ENCODE measurements at regions not wholly inside any gene's neighbourhood (a gene's known extent, or its start where the extent isn't known, plus 50 kb on each side); places are given as distances from the start of the nearest gene placed in this dataset.

DNA sequence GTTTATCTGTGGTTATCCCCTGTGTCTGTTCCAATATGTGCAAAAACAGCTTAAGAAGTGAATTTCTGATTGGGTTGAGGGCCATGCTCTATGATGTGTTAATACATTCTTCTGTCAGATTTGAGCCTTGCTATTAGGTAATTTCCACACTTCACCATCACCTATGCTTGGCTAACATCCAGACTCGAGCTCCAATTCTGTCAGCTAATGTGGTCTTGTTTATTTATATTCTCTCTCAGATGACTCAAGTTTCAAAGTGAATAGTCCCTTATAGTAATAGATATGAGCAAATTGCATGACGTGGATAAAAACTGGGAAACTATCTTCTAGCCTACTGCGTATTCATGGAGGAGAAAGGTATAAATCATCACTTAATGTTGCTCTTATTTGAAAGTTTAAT lies 451.3 kb downstream of the SNAPC1 start:
- Histone ChIP-seq H3K4me3 (no peak overlapping the region), H3K9me3 (no peaks in the 10 kb centered on the region), H3K36me3 (no peaks in the 10 kb centered on the region), H3K27ac (no peak overlapping the region), H3K27me3 (no peaks in the 10 kb centered on the region), H3K4me1 (no peaks in the 10 kb centered on the region)
- DNase-seq (ENCODE audit: low spot score) = no peak
- TF ChIP-seq, protein P1, sequence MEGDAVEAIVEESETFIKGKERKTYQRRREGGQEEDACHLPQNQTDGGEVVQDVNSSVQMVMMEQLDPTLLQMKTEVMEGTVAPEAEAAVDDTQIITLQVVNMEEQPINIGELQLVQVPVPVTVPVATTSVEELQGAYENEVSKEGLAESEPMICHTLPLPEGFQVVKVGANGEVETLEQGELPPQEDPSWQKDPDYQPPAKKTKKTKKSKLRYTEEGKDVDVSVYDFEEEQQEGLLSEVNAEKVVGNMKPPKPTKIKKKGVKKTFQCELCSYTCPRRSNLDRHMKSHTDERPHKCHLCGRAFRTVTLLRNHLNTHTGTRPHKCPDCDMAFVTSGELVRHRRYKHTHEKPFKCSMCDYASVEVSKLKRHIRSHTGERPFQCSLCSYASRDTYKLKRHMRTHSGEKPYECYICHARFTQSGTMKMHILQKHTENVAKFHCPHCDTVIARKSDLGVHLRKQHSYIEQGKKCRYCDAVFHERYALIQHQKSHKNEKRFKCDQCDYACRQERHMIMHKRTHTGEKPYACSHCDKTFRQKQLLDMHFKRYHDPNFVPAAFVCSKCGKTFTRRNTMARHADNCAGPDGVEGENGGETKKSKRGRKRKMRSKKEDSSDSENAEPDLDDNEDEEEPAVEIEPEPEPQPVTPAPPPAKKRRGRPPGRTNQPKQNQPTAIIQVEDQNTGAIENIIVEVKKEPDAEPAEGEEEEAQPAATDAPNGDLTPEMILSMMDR (IDR thresholded peaks at IDR 0.05) = no peak

DNA sequence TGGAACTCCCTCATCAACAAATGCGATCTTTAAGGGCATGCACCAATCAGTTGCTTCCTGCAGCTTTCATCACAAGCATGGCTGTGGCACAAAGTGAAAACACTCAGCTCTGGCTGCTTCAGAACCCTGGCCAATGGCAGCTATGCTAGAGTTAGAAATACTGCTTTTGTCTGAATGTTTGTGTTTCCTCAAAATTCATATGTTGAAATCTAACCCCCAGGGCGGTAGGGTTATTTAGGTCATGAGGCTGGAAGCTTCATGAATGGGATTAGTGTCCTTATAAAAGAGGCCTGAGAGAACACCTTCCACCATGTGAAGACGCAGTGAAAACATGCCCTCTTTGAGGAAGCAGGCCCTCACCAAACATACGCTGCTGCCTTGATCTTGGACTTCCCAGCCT lies 453.9 kb downstream of the SNAPC1 start:
- H3K36me3 ChIP-seq = no peaks in the 10 kb centered on the region
- TF ChIP-seq, protein P1 (IDR thresholded peaks at IDR 0.05) = no peak
- H3K27me3 ChIP-seq = no peaks in the 10 kb centered on the region
- no peaks in the 10 kb centered on the region for H3K4me1 ChIP-seq
- H3K9me3 ChIP-seq = no peaks in the 10 kb centered on the region
- H3K27ac ChIP-seq = no peak overlapping the region
- DNase-seq (ENCODE audit: low spot score) = no peak
- no peak overlapping the region for H3K4me3 ChIP-seq

DNA sequence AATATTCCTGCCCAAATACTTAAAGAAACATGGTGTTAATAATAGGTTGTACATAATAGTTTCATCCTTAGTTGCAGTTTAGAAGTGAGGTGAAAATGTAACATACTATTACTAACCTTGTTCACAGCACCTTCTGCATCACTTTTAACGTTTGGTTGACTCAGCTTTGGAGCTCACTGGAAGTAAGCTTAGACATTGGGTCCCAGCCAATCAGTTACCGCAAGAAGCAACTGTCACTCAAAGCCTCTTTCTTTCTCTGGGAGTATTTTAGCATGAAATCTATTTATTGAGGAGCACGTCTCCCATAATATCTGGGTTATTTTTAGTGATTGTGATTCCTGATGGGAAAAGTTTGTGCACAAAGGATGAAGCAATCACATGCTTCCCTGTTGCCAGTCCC lies 472.6 kb downstream of the SNAPC1 start:
- no peaks in the 10 kb centered on the region for H3K9me3 ChIP-seq
- TF ChIP-seq, protein P1 (IDR thresholded peaks at IDR 0.05) = no peak
- H3K27ac ChIP-seq = no peak overlapping the region
- no peaks in the 10 kb centered on the region for H3K36me3 ChIP-seq
- H3K4me3 ChIP-seq = no peak overlapping the region
- no peak for DNase-seq (ENCODE audit: low spot score)
- H3K27me3 ChIP-seq = no peaks in the 10 kb centered on the region
- H3K4me1 ChIP-seq = no peaks in the 10 kb centered on the region

DNA sequence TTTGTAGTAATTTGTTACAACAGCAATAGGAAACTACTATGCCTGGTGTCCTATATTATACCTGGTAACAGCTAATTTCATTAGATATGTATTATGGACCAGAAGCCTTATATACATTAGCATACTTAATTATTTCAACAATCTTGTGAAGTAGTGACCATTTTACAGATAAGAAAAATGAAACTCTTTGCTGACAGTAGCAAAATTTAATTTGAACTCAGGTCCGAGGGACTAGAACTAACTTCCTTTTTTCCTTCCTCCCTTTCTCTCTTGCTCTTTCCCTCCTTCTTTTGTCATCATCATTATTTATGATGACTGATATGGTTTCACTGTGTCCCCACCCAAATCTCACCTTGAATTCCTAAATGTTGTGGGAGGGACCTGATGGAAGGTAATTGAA lies 482.0 kb downstream of the SNAPC1 start:
- Histone ChIP-seq H3K9me3 (no peaks in the 10 kb centered on the region), H3K27me3 (no peaks in the 10 kb centered on the region), H3K27ac (no peak overlapping the region), H3K4me1 (no peaks in the 10 kb centered on the region), H3K36me3 (no peaks in the 10 kb centered on the region), H3K4me3 (no peak overlapping the region)
- TF ChIP-seq, protein P1 (IDR thresholded peaks at IDR 0.05) = no peak
- no peak for DNase-seq (ENCODE audit: low spot score)

DNA sequence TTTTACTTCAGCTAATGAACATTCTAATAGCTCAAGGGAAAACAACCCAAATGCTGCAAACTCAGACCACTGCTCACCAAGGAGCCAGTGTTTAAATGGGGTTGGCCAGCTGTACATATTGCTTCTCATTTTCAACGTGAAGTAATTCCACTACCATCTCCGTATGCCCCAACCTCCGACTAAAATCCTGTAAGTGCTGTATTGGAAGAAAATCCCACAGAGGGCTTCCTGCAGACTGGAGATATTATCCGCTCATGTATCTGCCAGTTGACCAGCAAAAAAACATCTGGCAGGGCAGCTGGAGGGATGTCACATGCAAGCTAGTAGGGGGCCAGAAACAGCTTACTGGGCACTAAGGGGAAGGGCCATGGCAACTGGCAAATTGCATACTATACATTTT lies 485.0 kb downstream of the SNAPC1 start:
- H3K27me3 ChIP-seq = no peaks in the 10 kb centered on the region
- DNase-seq (ENCODE audit: low spot score) = no peak
- no peaks in the 10 kb centered on the region for H3K36me3 ChIP-seq
- TF ChIP-seq, protein P1 (IDR thresholded peaks at IDR 0.05) = no peak
- H3K9me3 ChIP-seq = no peaks in the 10 kb centered on the region
- no peaks in the 10 kb centered on the region for H3K4me1 ChIP-seq
- H3K27ac ChIP-seq = no peak overlapping the region
- H3K4me3 ChIP-seq = no peak overlapping the region

DNA sequence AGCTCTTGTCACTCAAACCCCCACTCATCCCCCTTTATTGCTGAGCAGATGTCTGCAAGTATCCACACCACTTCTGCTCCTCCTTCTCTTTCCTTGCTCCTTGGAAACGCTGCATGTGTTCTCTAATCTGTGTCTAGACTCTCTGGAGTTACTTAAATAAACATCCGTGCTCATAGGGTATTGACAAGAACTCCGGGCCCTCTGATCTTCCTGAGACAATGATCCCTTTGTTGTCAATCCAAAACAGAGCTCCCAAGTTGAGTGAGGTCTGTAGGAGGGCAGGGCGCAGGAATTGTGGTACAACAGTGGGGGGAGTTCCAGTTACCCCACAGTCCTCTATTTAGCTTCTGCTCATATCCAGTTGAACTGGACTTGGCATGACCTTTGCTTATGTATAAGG lies 489.0 kb downstream of the SNAPC1 start:
- H3K36me3 ChIP-seq = no peaks in the 10 kb centered on the region
- no peak overlapping the region for H3K4me3 ChIP-seq
- TF ChIP-seq, protein P1 (IDR thresholded peaks at IDR 0.05) = no peak
- H3K27ac ChIP-seq = no peak overlapping the region
- no peaks in the 10 kb centered on the region for H3K4me1 ChIP-seq
- H3K9me3 ChIP-seq = no peaks in the 10 kb centered on the region
- H3K27me3 ChIP-seq = no peaks in the 10 kb centered on the region
- no peak for DNase-seq (ENCODE audit: low spot score)
